ENCODE measurements at regions not wholly inside any gene's neighbourhood (a gene's known extent, or its start where the extent isn't known, plus 50 kb on each side); places are given as distances from the start of the nearest gene placed in this dataset.

- in situ Hi-C loops (cut with MboI; ENCODE audit: low pct_unique_long_range_greater_than_20kb, low sequenced_read_pairs, unreplicated experiment), result no loop called here
- DNase-seq (ENCODE audit: low spot score), result no peak
- no peak for TF ChIP-seq CTCF (IDR thresholded peaks at IDR 0.05; ENCODE audit: extremely low read depth, insufficient read depth, missing control alignments)
Measured at GRCh38 chr7:51679358-51679757, 362.7 kb upstream of the COBL start.

- in situ Hi-C loops (cut with MboI; ENCODE audit: low pct_unique_long_range_greater_than_20kb, low sequenced_read_pairs, unreplicated experiment), result no loop called here
- no peak for DNase-seq (ENCODE audit: low spot score)
- no peak for TF ChIP-seq CTCF (IDR thresholded peaks at IDR 0.05; ENCODE audit: extremely low read depth, insufficient read depth, missing control alignments)
Measured at GRCh38 chr7:51666751-51667150, 350.1 kb upstream of the COBL start.

- no peak for DNase-seq (ENCODE audit: low spot score)
- no peak for TF ChIP-seq CTCF (IDR thresholded peaks at IDR 0.05; ENCODE audit: extremely low read depth, insufficient read depth, missing control alignments)
- in situ Hi-C loops (cut with MboI; ENCODE audit: low pct_unique_long_range_greater_than_20kb, low sequenced_read_pairs, unreplicated experiment), result no loop called here
Measured at GRCh38 chr7:51666266-51666665, 349.7 kb upstream of the COBL start.

GRCh38 chr7:51665045-51665780 lies 348.6 kb upstream of the COBL start:
- in situ Hi-C loops (cut with MboI; ENCODE audit: low pct_unique_long_range_greater_than_20kb, low sequenced_read_pairs, unreplicated experiment), result no loop called here
- no peak for DNase-seq (ENCODE audit: low spot score)
- no peak for TF ChIP-seq CTCF (IDR thresholded peaks at IDR 0.05; ENCODE audit: extremely low read depth, insufficient read depth, missing control alignments)

GRCh38 chr7:51660516-51660915 lies 343.9 kb upstream of the COBL start:
- in situ Hi-C loops (cut with MboI; ENCODE audit: low pct_unique_long_range_greater_than_20kb, low sequenced_read_pairs, unreplicated experiment), result no loop called here
- no peak for TF ChIP-seq CTCF (IDR thresholded peaks at IDR 0.05; ENCODE audit: extremely low read depth, insufficient read depth, missing control alignments)
- DNase-seq (ENCODE audit: low spot score), result no peak

- in situ Hi-C loops (cut with MboI; ENCODE audit: low pct_unique_long_range_greater_than_20kb, low sequenced_read_pairs, unreplicated experiment), result no loop called here
- TF ChIP-seq CTCF (IDR thresholded peaks at IDR 0.05; ENCODE audit: extremely low read depth, insufficient read depth, missing control alignments), result no peak
- DNase-seq (ENCODE audit: low spot score), result no peak
Measured at GRCh38 chr7:51658684-51659083, 342.1 kb upstream of the COBL start.
